HepG2 (cell line): ENCODE measurements at regions not wholly inside any gene's neighbourhood (a gene's known extent, or its start where the extent isn't known, plus 50 kb on each side); places are given as distances from the start of the nearest gene placed in this dataset.
A peak's percentile ranks its signal among the peaks of the same experiment; 100 is the strongest.

Source experiments
- CTCF ChIP-seq: sonication (generic); formaldehyde crosslinking; IDR thresholded peaks from 2 replicates; pipeline ENCODE4 v1.5.0; 2020; ENCODE audit warnings: mild to moderate bottlenecking, missing genetic modification reagents, moderate library complexity
- DBP ChIP-seq: sonication (generic); formaldehyde crosslinking; IDR thresholded peaks from 2 replicates; pipeline ENCODE4 v1.4.0; 2020; ENCODE audit warnings: missing genetic modification reagents; ENCODE audit errors: not compliant biosample characterization
- ELF1 ChIP-seq: sonication (generic); formaldehyde crosslinking; IDR thresholded peaks from 2 replicates; pipeline ENCODE4 v1.4.0; 2020; ENCODE audit warnings: missing genetic modification reagents
- IRF1 ChIP-seq: sonication (generic); formaldehyde crosslinking; IDR thresholded peaks from 2 replicates; pipeline ENCODE4 v1.4.0; 2020; ENCODE audit warnings: low read depth, mild to moderate bottlenecking, missing genetic modification reagents
- MAZ ChIP-seq, 2 experiments: sonication (generic) in 1 of 2; formaldehyde crosslinking in 1 of 2; IDR thresholded peaks; 2 replicates each; pipeline versions ENCODE4 v1.5.0 to v1.6.1; 2012 to 2020; ENCODE audit warnings: low read depth in 2 of 2, mild to moderate bottlenecking in 2 of 2, borderline replicate concordance in 1 of 2, improper control_type of control experiment in 1 of 2, low read length in 1 of 2, missing genetic modification reagents in 1 of 2, moderate library complexity in 1 of 2
- MTA1 ChIP-seq: sonication (generic); formaldehyde crosslinking; IDR thresholded peaks from 2 replicates; pipeline ENCODE4 v1.4.0; 2020; ENCODE audit warnings: missing genetic modification reagents, mild to moderate bottlenecking, borderline replicate concordance
- NFIC ChIP-seq: IDR thresholded peaks from 2 replicates; pipeline ENCODE4 v1.6.1; 2012; ENCODE audit warnings: mild to moderate bottlenecking, low read length, inconsistent platforms
- RARA ChIP-seq: IDR thresholded peaks from 2 replicates; pipeline ENCODE4 v1.6.1; 2016; ENCODE audit warnings: missing genetic modification reagents, missing compliant biosample characterization
- RELA ChIP-seq: sonication (generic); formaldehyde crosslinking; IDR thresholded peaks from 2 replicates; pipeline ENCODE4 v1.4.0; 2020; ENCODE audit warnings: missing genetic modification reagents
- RNF2 ChIP-seq: fragments of 450-650 bp; conservative IDR thresholded peaks from 2 replicates; pipeline ENCODE4 v1.6.1; 2016; ENCODE audit warnings: low read depth
- SALL1 ChIP-seq: sonication (generic); formaldehyde crosslinking; IDR thresholded peaks from 2 replicates; pipeline ENCODE4 v1.8.0; 2022; ENCODE audit warnings: mild to moderate bottlenecking, missing genetic modification reagents
- SSRP1 ChIP-seq: IDR thresholded peaks from 2 replicates; pipeline ENCODE4 v1.6.1; 2016; ENCODE audit warnings: control low read depth
- SYNCRIP ChIP-seq: fragments of 200-400 bp; formaldehyde crosslinking; IDR thresholded peaks from 2 replicates; pipeline ENCODE4 v1.6.1; 2018; ENCODE audit warnings: mild to moderate bottlenecking, low read depth, low read length; ENCODE audit not compliant: insufficient read depth
- TBX3 ChIP-seq: fragments of 450-650 bp; IDR thresholded peaks from 2 replicates; pipeline ENCODE4 v1.6.1; 2017; ENCODE audit warnings: antibody characterized with exemption, mild to moderate bottlenecking, inconsistent platforms, borderline replicate concordance
- THAP9 ChIP-seq: sonication (generic); formaldehyde crosslinking; IDR thresholded peaks from 2 replicates; pipeline ENCODE4; 2020; ENCODE audit warnings: missing genetic modification reagents, mild to moderate bottlenecking, borderline replicate concordance
- ZBTB44 ChIP-seq: sonication (generic); formaldehyde crosslinking; IDR thresholded peaks from 2 replicates; pipeline ENCODE4 v1.4.0; 2020; ENCODE audit warnings: missing genetic modification reagents
- ZNF160 ChIP-seq: sonication (generic); formaldehyde crosslinking; IDR thresholded peaks from 2 replicates; pipeline ENCODE4 v1.8.0; 2022; ENCODE audit warnings: mild to moderate bottlenecking, inconsistent platforms, missing genetic modification reagents
- ZNF350 ChIP-seq: sonication (generic); formaldehyde crosslinking; IDR thresholded peaks from 2 replicates; pipeline ENCODE4 v1.4.0; 2020; ENCODE audit warnings: mild to moderate bottlenecking, low read depth, missing genetic modification reagents, borderline replicate concordance
- ZNF644 ChIP-seq: IDR thresholded peaks from 2 replicates; pipeline ENCODE4 v1.6.1; 2016; ENCODE audit warnings: low read depth
- ZSCAN12 ChIP-seq: sonication (generic); formaldehyde crosslinking; IDR thresholded peaks from 2 replicates; pipeline ENCODE4 v1.9.0; 2021; ENCODE audit warnings: mild to moderate bottlenecking, missing genetic modification reagents
- ZSCAN30 ChIP-seq: sonication (generic); formaldehyde crosslinking; IDR thresholded peaks from 2 replicates; pipeline ENCODE4 v1.5.0; 2020; ENCODE audit warnings: mild to moderate bottlenecking, missing genetic modification reagents
- ZSCAN9 ChIP-seq: IDR thresholded peaks from 2 replicates; pipeline ENCODE4 v1.6.1; 2016; ENCODE audit warnings: borderline replicate concordance

- TF ChIP-seq CTCF (CRISPR knock-in tag) (peak; percentile 1; the same call in 1 of the 2 replicates), IRF1 (CRISPR knock-in tag) (peak; percentile 96; the same call in 1 of the 2 replicates), MTA1 (CRISPR knock-in tag) (peak; percentile 96), RELA (CRISPR knock-in tag) (peak; percentile 53; the same call in 1 of the 2 replicates), RNF2 (peak; percentile 78; the same call in 1 of the 2 replicates), ZNF160 (CRISPR knock-in tag) (peak; percentile 82), MAZ (IDR thresholded peaks at IDR 0.05; ENCODE audit: borderline replicate concordance, low read depth, low read length) (peak; percentile 24; the same call in 1 of the 2 replicates), MAZ (CRISPR knock-in tag; IDR thresholded peaks at IDR 0.05; ENCODE audit: low read depth) (peak; percentile 70; the same call in 1 of the 2 replicates), ZSCAN9 (CRISPR knock-in tag) (peak; percentile 91), SYNCRIP (no peak), ZNF350 (CRISPR knock-in tag) (peak; percentile 91), ZNF644 (CRISPR knock-in tag) (no peak; the same call in 1 of the 2 replicates), ZBTB44 (CRISPR knock-in tag) (0 out of 2 replicates have a peak, but pooled peaks have one; percentile 41), ZSCAN30 (CRISPR knock-in tag) (peak; percentile 97), THAP9 (CRISPR knock-in tag) (no peak), ELF1 (CRISPR knock-in tag) (peak; percentile 64), SALL1 (CRISPR knock-in tag) (peak; percentile 100), RARA (peak; percentile 100), DBP (CRISPR knock-in tag) (peak; percentile 95), SSRP1 (CRISPR knock-in tag) (0 out of 2 replicates have a peak, but pooled peaks have one; percentile 29), NFIC (peak; percentile 100), TBX3 (peak; percentile 100), ZSCAN12 (CRISPR knock-in tag) (peak; percentile 24; the same call in 1 of the 2 replicates)
Measured at GRCh38 chr2:101566632-101567228, 91.8 kb upstream of the RFX8 start (continued).
